MM.1S (cell line): ENCODE measurements at regions not wholly inside any gene's neighbourhood (a gene's known extent, or its start where the extent isn't known, plus 50 kb on each side); places are given as distances from the start of the nearest gene placed in this dataset.
"Not testable (repeated sequence)": the region's sequence is repeated elsewhere in the genome, so short reads cannot be mapped to it uniquely, and the experiment has no call there.

Experiments
- DNase-seq: peaks from one replicate; pipeline ENCODE4 v3.0.0-alpha.2; 2015
- H2AFZ ChIP-seq: fragments of 300-600 bp; sonication (generic); 2 replicates; pipeline ENCODE4 v1.6.0; 2016; ENCODE audit warnings: antibody characterized with exemption, low read length
- H3F3A ChIP-seq: fragments of 300-600 bp; sonication (generic); 2 replicates; pipeline ENCODE4 v1.6.1; 2016; ENCODE audit warnings: mild to moderate bottlenecking, antibody characterized with exemption, low read length, moderate library complexity, mixed read lengths; ENCODE audit not compliant: insufficient read depth
- H3K27ac ChIP-seq: fragments of 300-600 bp; sonication (generic); 2 replicates; pipeline ENCODE4 v1.5.1; 2016; ENCODE audit warnings: mild to moderate bottlenecking, low read length
- H3K27me3 ChIP-seq: fragments of 300-600 bp; sonication (generic); replicated peaks from 2 replicates; pipeline ENCODE4 v1.6.0; 2016; ENCODE audit warnings: low read length; ENCODE audit not compliant: insufficient read depth
- H3K36me3 ChIP-seq: fragments of 300-600 bp; sonication (generic); replicated peaks from 2 replicates; pipeline ENCODE4 v1.6.1; 2016; ENCODE audit warnings: mild to moderate bottlenecking, low read length, mixed read lengths; ENCODE audit not compliant: insufficient read depth
- H3K4me1 ChIP-seq: fragments of 300-600 bp; sonication (generic); 2 replicates; pipeline ENCODE4 v1.6.1; 2016; ENCODE audit warnings: low read length, mixed read lengths
- H3K4me2 ChIP-seq: fragments of 300-600 bp; sonication (generic); 2 replicates; pipeline ENCODE4 v1.6.0; 2016; ENCODE audit warnings: low read depth, low read length
- H3K4me3 ChIP-seq: fragments of 300-600 bp; sonication (generic); 2 replicates; pipeline ENCODE4 v1.5.1; 2016; ENCODE audit warnings: low read length, mixed read lengths
- H3K79me2 ChIP-seq: fragments of 300-600 bp; sonication (generic); 2 replicates; pipeline ENCODE4 v1.6.1; 2016; ENCODE audit warnings: mixed run types, low read length, mixed read lengths
- H3K9ac ChIP-seq: fragments of 300-600 bp; sonication (generic); 2 replicates; pipeline ENCODE4 v1.6.1; 2016; ENCODE audit warnings: low read length, mixed read lengths
- H3K9me2 ChIP-seq: fragments of 300-600 bp; sonication (generic); replicated peaks from 2 replicates; pipeline ENCODE4 v1.6.1; 2016; ENCODE audit warnings: mild to moderate bottlenecking, low read length, mixed read lengths; ENCODE audit not compliant: insufficient read depth
- H3K9me3 ChIP-seq: fragments of 300-600 bp; sonication (generic); replicated peaks from 2 replicates; pipeline ENCODE4 v1.6.1; 2016; ENCODE audit warnings: mild to moderate bottlenecking, low read length, mixed read lengths; ENCODE audit not compliant: insufficient read depth
- H4K20me1 ChIP-seq: fragments of 300-600 bp; sonication (generic); 2 replicates; pipeline ENCODE4 v1.6.1; 2016; ENCODE audit warnings: mild to moderate bottlenecking, low read length, moderate library complexity, mixed read lengths; ENCODE audit not compliant: insufficient read depth
- CTCF ChIP-seq: fragments of 300-600 bp; sonication (generic); IDR thresholded peaks from 2 replicates; pipeline ENCODE4 v1.5.1; 2016; ENCODE audit warnings: antibody characterized with exemption, low read length, mixed read lengths
- EZH2 ChIP-seq: fragments of 300-600 bp; sonication (generic); optimal IDR thresholded peaks from 2 replicates; pipeline ENCODE3; 2017; ENCODE audit warnings: low read depth, mild to moderate bottlenecking, antibody characterized with exemption, low read length, mixed read lengths
- EZH2phosphoT487 ChIP-seq: fragments of 300-600 bp; sonication (generic); IDR thresholded peaks from 2 replicates; pipeline ENCODE4 v1.6.1; 2018; ENCODE audit warnings: antibody characterized with exemption, low read length

GRCh38 chr6:20341564-20341963, 60.1 kb upstream of the E2F3 start:
- Histone ChIP-seq H3K79me2 (no peaks in the 10 kb centered on the region), H4K20me1 (no peaks in the 10 kb centered on the region), H3K36me3 (no peaks in the 10 kb centered on the region), H3K27me3 (no peaks in the 10 kb centered on the region), H3K4me1 (no peaks in the 10 kb centered on the region), H3F3A (no peaks in the 10 kb centered on the region), H3K4me3 (no peak overlapping the region), H3K9me3 (no peaks in the 10 kb centered on the region), H3K4me2 (no peak overlapping the region), H2AFZ (no peak overlapping the region), H3K9ac (no peak overlapping the region), H3K27ac (no peak overlapping the region), H3K9me2 (no peaks in the 10 kb centered on the region)
- no peak for DNase-seq
- no peak for TF ChIP-seq EZH2
- TF ChIP-seq CTCF, result no peak
- no peak for TF ChIP-seq EZH2phosphoT487

GRCh38 chr6:20346948-20347347, 54.7 kb upstream of the E2F3 start:
- not testable (repeated sequence) for H3K4me2 ChIP-seq, H3K9me3 ChIP-seq, H3K4me1 ChIP-seq, H3K4me3 ChIP-seq, DNase-seq, H3K9ac ChIP-seq, H3F3A ChIP-seq, H3K79me2 ChIP-seq, H3K27me3 ChIP-seq, H4K20me1 ChIP-seq, H3K9me2 ChIP-seq, H2AFZ ChIP-seq, H3K36me3 ChIP-seq, H3K27ac ChIP-seq

- H3K4me1 ChIP-seq, result no peaks in the 10 kb centered on the region
- TF ChIP-seq EZH2phosphoT487, result no peak
- TF ChIP-seq EZH2, result no peak
- TF ChIP-seq CTCF, result no peak
- no peaks in the 10 kb centered on the region for H3K9me2 ChIP-seq
- no peaks in the 10 kb centered on the region for H3K79me2 ChIP-seq
- H3K27me3 ChIP-seq, result no peaks in the 10 kb centered on the region
- H2AFZ ChIP-seq, result no peak overlapping the region
- no peaks in the 10 kb centered on the region for H3K9me3 ChIP-seq
- no peak overlapping the region for H3K4me2 ChIP-seq
- H3K36me3 ChIP-seq, result no peaks in the 10 kb centered on the region
- no peaks in the 10 kb centered on the region for H3F3A ChIP-seq
- no peak for DNase-seq
- H3K9ac ChIP-seq, result no peak overlapping the region
- no peaks in the 10 kb centered on the region for H4K20me1 ChIP-seq
- no peak overlapping the region for H3K27ac ChIP-seq
- no peak overlapping the region for H3K4me3 ChIP-seq
Observed at GRCh38 chr6:20348041-20348440, 53.6 kb upstream of the E2F3 start.

- Histone ChIP-seq H3K9me2 (no peaks in the 10 kb centered on the region), H3K27me3 (no peaks in the 10 kb centered on the region), H2AFZ (no peak overlapping the region), H3K4me2 (no peak overlapping the region), H3F3A (no peaks in the 10 kb centered on the region), H3K36me3 (no peaks in the 10 kb centered on the region), H3K4me1 (no peaks in the 10 kb centered on the region), H3K4me3 (no peak overlapping the region), H3K9ac (no peak overlapping the region), H3K79me2 (no peaks in the 10 kb centered on the region), H4K20me1 (no peaks in the 10 kb centered on the region), H3K27ac (no peak overlapping the region), H3K9me3 (no peaks in the 10 kb centered on the region)
- no peak for DNase-seq
- TF ChIP-seq CTCF (no peak), EZH2phosphoT487 (no peak), EZH2 (no peak)
Observed at GRCh38 chr6:20349225-20349624, 52.5 kb upstream of the E2F3 start.
